ENCODE measurements at regions not wholly inside any gene's neighbourhood (a gene's known extent, or its start where the extent isn't known, plus 50 kb on each side); places are given as distances from the start of the nearest gene placed in this dataset.

DNA sequence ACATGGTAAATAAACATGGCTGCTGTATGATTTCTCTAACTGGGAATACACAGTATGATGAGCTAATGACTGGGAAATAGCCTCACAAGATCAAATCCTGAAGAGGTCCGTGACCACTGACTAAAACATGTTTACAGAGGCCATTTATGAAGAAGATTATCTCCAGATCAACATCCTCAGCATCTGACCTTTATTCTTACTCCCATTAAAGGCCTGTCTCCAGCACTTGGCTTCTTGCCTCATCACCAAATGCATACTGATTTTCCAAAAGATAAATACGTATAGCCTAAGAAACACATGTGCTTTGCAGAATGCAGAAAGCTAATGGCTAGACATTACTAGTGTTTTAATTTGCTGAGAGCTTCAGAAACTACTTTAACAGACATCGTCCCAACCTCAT, 108.0 kb upstream of the TSLP start:
- TF ChIP-seq, protein P1, sequence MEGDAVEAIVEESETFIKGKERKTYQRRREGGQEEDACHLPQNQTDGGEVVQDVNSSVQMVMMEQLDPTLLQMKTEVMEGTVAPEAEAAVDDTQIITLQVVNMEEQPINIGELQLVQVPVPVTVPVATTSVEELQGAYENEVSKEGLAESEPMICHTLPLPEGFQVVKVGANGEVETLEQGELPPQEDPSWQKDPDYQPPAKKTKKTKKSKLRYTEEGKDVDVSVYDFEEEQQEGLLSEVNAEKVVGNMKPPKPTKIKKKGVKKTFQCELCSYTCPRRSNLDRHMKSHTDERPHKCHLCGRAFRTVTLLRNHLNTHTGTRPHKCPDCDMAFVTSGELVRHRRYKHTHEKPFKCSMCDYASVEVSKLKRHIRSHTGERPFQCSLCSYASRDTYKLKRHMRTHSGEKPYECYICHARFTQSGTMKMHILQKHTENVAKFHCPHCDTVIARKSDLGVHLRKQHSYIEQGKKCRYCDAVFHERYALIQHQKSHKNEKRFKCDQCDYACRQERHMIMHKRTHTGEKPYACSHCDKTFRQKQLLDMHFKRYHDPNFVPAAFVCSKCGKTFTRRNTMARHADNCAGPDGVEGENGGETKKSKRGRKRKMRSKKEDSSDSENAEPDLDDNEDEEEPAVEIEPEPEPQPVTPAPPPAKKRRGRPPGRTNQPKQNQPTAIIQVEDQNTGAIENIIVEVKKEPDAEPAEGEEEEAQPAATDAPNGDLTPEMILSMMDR (IDR thresholded peaks at IDR 0.05; ENCODE audit: low read length): no peak
- TF ChIP-seq EZH2 (IDR thresholded peaks at IDR 0.05; ENCODE audit: borderline replicate concordance, low read length): no peak
